Nephron (organoid): ENCODE measurements at regions not wholly inside any gene's neighbourhood (a gene's known extent, or its start where the extent isn't known, plus 50 kb on each side); places are given as distances from the start of the nearest gene placed in this dataset.

ENCODE experiments used
- H3K27ac Mint-ChIP-seq, 3 experiments: 2 replicates each; pipeline ENCODE4 v1.8.0; 2020; ENCODE audit warnings: mixed read lengths in 3 of 3, mild to moderate bottlenecking in 2 of 3, moderate library complexity in 1 of 3
- H3K27me3 Mint-ChIP-seq: 2 replicates; pipeline ENCODE4 v1.8.0; 2021; ENCODE audit warnings: low read depth, mild to moderate bottlenecking, moderate library complexity, mixed read lengths
- H3K36me3 Mint-ChIP-seq: 2 replicates; pipeline ENCODE4 v1.8.0; 2020; ENCODE audit warnings: low read depth, mixed read lengths
- H3K4me1 Mint-ChIP-seq: 2 replicates; pipeline ENCODE4 v1.8.0; 2020; ENCODE audit warnings: mixed read lengths
- H3K4me3 Mint-ChIP-seq, 3 experiments: 2 replicates each; pipeline ENCODE4 v1.8.0; 2020; ENCODE audit warnings: mild to moderate bottlenecking in 3 of 3, mixed read lengths in 3 of 3, moderate library complexity in 2 of 3
- H3K9me3 Mint-ChIP-seq: 2 replicates; pipeline ENCODE4 v1.8.0; 2020; ENCODE audit warnings: mixed read lengths
- TF ChIP-seq, protein P1 (sequence below), 3 experiments: fragments of 200-600 bp; sonication (generic); IDR thresholded peaks; one replicate each; pipeline ENCODE4 v1.5.0; 2021; ENCODE audit warnings: antibody characterized with exemption in 3 of 3; ENCODE audit not compliant: unreplicated experiment in 3 of 3

DNA sequence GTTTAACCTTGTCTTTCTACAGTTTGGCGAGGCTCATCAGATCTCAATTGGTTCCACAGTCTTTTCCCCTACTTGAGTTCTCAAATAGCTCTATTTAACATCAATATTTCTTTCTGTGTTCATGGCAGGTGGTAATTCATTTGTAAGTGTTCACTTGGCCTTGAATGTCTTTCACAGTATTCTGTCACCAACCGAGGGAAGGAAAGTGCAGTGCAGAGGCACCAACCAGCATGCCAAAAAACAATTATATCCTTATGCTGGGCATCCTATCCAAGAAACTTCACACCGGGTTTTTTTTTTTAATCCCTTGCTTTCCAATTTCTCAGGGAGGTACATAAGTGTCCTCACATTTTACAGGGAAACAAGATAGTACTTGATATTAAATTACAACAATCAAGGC is 55.0 kb upstream of the ZC3H12C start:
- H3K9me3 Mint-ChIP-seq = no peaks in the 10 kb centered on the region
- no peaks in the 10 kb centered on the region for H3K36me3 Mint-ChIP-seq
- H3K27me3 Mint-ChIP-seq = no peaks in the 10 kb centered on the region
- TF ChIP-seq, protein P1, sequence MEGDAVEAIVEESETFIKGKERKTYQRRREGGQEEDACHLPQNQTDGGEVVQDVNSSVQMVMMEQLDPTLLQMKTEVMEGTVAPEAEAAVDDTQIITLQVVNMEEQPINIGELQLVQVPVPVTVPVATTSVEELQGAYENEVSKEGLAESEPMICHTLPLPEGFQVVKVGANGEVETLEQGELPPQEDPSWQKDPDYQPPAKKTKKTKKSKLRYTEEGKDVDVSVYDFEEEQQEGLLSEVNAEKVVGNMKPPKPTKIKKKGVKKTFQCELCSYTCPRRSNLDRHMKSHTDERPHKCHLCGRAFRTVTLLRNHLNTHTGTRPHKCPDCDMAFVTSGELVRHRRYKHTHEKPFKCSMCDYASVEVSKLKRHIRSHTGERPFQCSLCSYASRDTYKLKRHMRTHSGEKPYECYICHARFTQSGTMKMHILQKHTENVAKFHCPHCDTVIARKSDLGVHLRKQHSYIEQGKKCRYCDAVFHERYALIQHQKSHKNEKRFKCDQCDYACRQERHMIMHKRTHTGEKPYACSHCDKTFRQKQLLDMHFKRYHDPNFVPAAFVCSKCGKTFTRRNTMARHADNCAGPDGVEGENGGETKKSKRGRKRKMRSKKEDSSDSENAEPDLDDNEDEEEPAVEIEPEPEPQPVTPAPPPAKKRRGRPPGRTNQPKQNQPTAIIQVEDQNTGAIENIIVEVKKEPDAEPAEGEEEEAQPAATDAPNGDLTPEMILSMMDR (IDR thresholded peaks at IDR 0.05; ENCODE audit: unreplicated experiment in 3 of 3) = no peak
- H3K4me3 Mint-ChIP-seq = no peak overlapping the region
- H3K27ac Mint-ChIP-seq = no peak overlapping the region
- H3K4me1 Mint-ChIP-seq = no peaks in the 10 kb centered on the region
